HepG2 (cell line): ENCODE measurements at regions not wholly inside any gene's neighbourhood (a gene's known extent, or its start where the extent isn't known, plus 50 kb on each side); places are given as distances from the start of the nearest gene placed in this dataset.
"Not testable (repeated sequence)": the region's sequence is repeated elsewhere in the genome, so short reads cannot be mapped to it uniquely, and the experiment has no call there.

Experiments used
- ATAC-seq: fragments of 200-7000 bp; cut with Tn5 transposase; 3 replicates; pipeline ENCODE4 v1.9.1; 2020; ENCODE audit warnings: mild to moderate bottlenecking, moderate library complexity
- BruUV-seq: library from RNA; stranded (reverse); fragments of 400-500 nt; replicated peaks from 2 replicates; lab custom pipeline; 2021; lab: Mats Ljungman, UMichigan
- CTCF ChIA-PET: fragments of 300-600 bp; formaldehyde crosslinking; extraction: SDS; loops from one replicate; lab custom pipeline; 2021; ENCODE audit warnings: low total read pairs, inconsistent platforms, low intra/inter-chr PET ratio; lab: Yijun Ruan, JAX
- POLR2A ChIA-PET: fragments of 350-600 bp; sonication (Branson Sonifier 250); formaldehyde crosslinking; loops from one replicate; lab custom pipeline; 2020; ENCODE audit warnings: antibody characterized with exemption, inconsistent platforms; lab: Yijun Ruan, JAX
- DNase-seq: peaks from one replicate; pipeline ENCODE4 v3.0.0-alpha.2; 2015; ENCODE audit warnings: low spot score
- FAIRE-seq: peaks from 3 replicates; lab custom pipeline; 2011; peaks lifted over from hg19 to GRCh38; lab: Jason Lieb, UNC
- H2AFZ ChIP-seq: one replicate; pipeline ENCODE4 v1.6.1; 2011; ENCODE audit warnings: low read length, inconsistent platforms
- H3K27ac ChIP-seq: fragments of 300-600 bp; 3 replicates; pipeline ENCODE4 v1.8.0; 2011; ENCODE audit warnings: mixed run types, mild to moderate bottlenecking, mixed read lengths, low read length, inconsistent platforms; ENCODE audit not compliant: insufficient read depth; ENCODE audit errors: extremely low read length
- H3K27me3 ChIP-seq, 2 experiments: fragments of 200-600 bp in 1 of 2; 2 replicates in 1 of 2; 3 replicates in 1 of 2; pipeline versions ENCODE4 v1.6.0 to v1.8.0; 2011; ENCODE audit warnings: low read length in 2 of 2, mild to moderate bottlenecking in 2 of 2, moderate library complexity in 2 of 2, inconsistent platforms in 1 of 2; ENCODE audit not compliant: insufficient read depth in 2 of 2, control insufficient read depth in 1 of 2
- H3K36me3 ChIP-seq, 2 experiments: fragments of 200-600 bp in 1 of 2; replicated peaks in 1 of 2; 2 replicates in 1 of 2; 3 replicates in 1 of 2; pipeline versions ENCODE4 v1.5.1 to v1.8.0; 2011; ENCODE audit warnings: low read length in 2 of 2, inconsistent platforms in 1 of 2; ENCODE audit not compliant: insufficient read depth in 2 of 2, control insufficient read depth in 1 of 2
- H3K4me1 ChIP-seq: 2 replicates; pipeline ENCODE4 v1.5.1; 2012; ENCODE audit warnings: low read length, inconsistent platforms; ENCODE audit not compliant: insufficient read depth
- H3K4me2 ChIP-seq: 2 replicates; pipeline ENCODE4 v1.6.0; 2011; ENCODE audit warnings: low read depth, low read length, inconsistent platforms
- H3K4me3 ChIP-seq, 3 experiments: fragments of 200-600 bp in 1 of 3; sonication (generic), shearing (Covaris generic) in 1 of 3; replicated peaks in 1 of 3; 2 replicates each; pipeline ENCODE4 v1.5.1; 2011 to 2016; ENCODE audit warnings: low read length in 3 of 3, inconsistent platforms in 2 of 3, low read depth in 2 of 3, mild to moderate bottlenecking in 2 of 3, control low read depth in 1 of 3, mixed read lengths in 1 of 3; ENCODE audit not compliant: insufficient read depth in 1 of 3
- H3K79me2 ChIP-seq: one replicate; pipeline ENCODE4 v1.6.1; 2011; ENCODE audit warnings: low read length, inconsistent platforms; ENCODE audit not compliant: insufficient read depth
- H3K9ac ChIP-seq: 2 replicates; pipeline ENCODE4 v1.6.0; 2011; ENCODE audit warnings: mild to moderate bottlenecking, low read depth, low read length, inconsistent platforms; ENCODE audit not compliant: insufficient read depth
- H3K9me3 ChIP-seq: 2 replicates; pipeline ENCODE4 v1.5.1; 2012; ENCODE audit warnings: mild to moderate bottlenecking, low read length
- H4K20me1 ChIP-seq: 2 replicates; pipeline ENCODE4 v1.6.0; 2011; ENCODE audit warnings: inconsistent platforms, mild to moderate bottlenecking, low read length, moderate library complexity; ENCODE audit not compliant: insufficient read depth
- CC2D1A ChIP-seq: sonication (generic); formaldehyde crosslinking; IDR thresholded peaks from 2 replicates; pipeline ENCODE4 v1.8.1; 2023; ENCODE audit warnings: mild to moderate bottlenecking, missing genetic modification reagents
- FOXO1 ChIP-seq: sonication (generic); formaldehyde crosslinking; IDR thresholded peaks from 2 replicates; pipeline ENCODE4 v1.4.0; 2020; ENCODE audit warnings: missing genetic modification reagents
- MIER3 ChIP-seq: IDR thresholded peaks from 2 replicates; pipeline ENCODE4 v1.6.1; 2016; ENCODE audit warnings: missing compliant biosample characterization, borderline replicate concordance
- SAFB2 ChIP-seq: sonication (generic); formaldehyde crosslinking; IDR thresholded peaks from 2 replicates; pipeline ENCODE4 v1.5.1; 2020; ENCODE audit warnings: missing genetic modification reagents, low read depth, mild to moderate bottlenecking, borderline replicate concordance
- SMARCE1 ChIP-seq: fragments of 450-650 bp; IDR thresholded peaks from 2 replicates; pipeline ENCODE4 v1.6.1; 2017; ENCODE audit warnings: borderline replicate concordance
- WIZ ChIP-seq: sonication (generic); formaldehyde crosslinking; IDR thresholded peaks from 2 replicates; pipeline ENCODE4 v1.5.1; 2020; ENCODE audit warnings: mild to moderate bottlenecking, missing genetic modification reagents
- WGBS: methylation state at CpG from one replicate; pipeline ENCODE4 v1.1.6; 2017; ENCODE audit warnings: low lambda C conversion rate; 5-methylcytosine and 5-hydroxymethylcytosine counted together
- in situ Hi-C: cut with HindIII; loops from 2 replicates; pipeline ENCODE4 v1.10.0; 2017; ENCODE audit warnings: low pct_unique_long_range_greater_than_20kb; ENCODE audit not compliant: extremely low pct_ligation_motif_present
- intact Hi-C: fragments of 100-400 bp; cut with micrococcal nuclease; formaldehyde crosslinking; loops from one replicate; pipeline ENCODE4 v1.10.0; 2022; ENCODE audit not compliant: unreplicated experiment
- TF ChIP-seq, protein P1 (sequence below): sonication (generic); formaldehyde crosslinking; conservative IDR thresholded peaks from 2 replicates; pipeline ENCODE4 v1.8.0; 2022; ENCODE audit warnings: missing genetic modification reagents
- TF ChIP-seq, protein P2 (sequence below): IDR thresholded peaks from 2 replicates; pipeline ENCODE4 v1.6.1; 2012; ENCODE audit warnings: inconsistent platforms
- TF ChIP-seq, protein P3 (sequence below): sonication (generic); formaldehyde crosslinking; IDR thresholded peaks from 2 replicates; pipeline ENCODE4 v1.4.0; 2020; ENCODE audit warnings: mild to moderate bottlenecking, missing genetic modification reagents

DNA sequence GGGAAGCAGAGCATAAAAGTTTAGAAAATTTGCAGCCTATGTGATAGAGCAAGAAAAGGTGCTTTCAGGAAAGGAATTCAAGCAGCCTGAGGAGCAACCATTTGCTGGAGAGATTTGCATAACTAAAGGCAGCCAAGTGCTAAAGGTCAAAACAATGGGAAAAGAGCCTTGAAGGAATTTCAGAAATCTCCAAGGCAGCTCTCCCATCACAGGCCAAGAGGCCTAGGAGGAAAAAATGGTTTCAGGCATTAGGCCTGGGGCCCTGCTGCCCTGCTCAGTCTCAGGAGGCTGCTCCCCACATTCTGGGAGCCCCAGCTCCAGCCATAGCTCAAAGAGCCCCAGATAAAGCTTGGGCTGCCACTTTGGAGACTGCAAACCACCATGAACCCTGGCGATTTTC lies 95.9 kb upstream of the UNC5B start:
- in situ Hi-C loops (no loop called here), intact Hi-C loops (no loop called here)
- Histone ChIP-seq H3K79me2 (no peaks in the 10 kb centered on the region), H3K27ac (no peak overlapping the region), H3K4me3 (no peak overlapping the region), H4K20me1 (no peaks in the 10 kb centered on the region), H3K9ac (no peak overlapping the region), H3K27me3 (no peaks in the 10 kb centered on the region; a peak in 1 of 5 replicates), H3K9me3 (peaks cover 36% of the 10 kb centered on the region), H3K36me3 (no peaks in the 10 kb centered on the region), H3K4me2 (no peak overlapping the region), H2AFZ (no peak overlapping the region), H3K4me1 (no peaks in the 10 kb centered on the region)
- POLR2A ChIA-PET, result no interaction called here
- BruUV-seq, result no TSS peak
- 0% methylated on average over 1 of the region's 1 CpG for WGBS
- ATAC-seq (no peak), FAIRE-seq (no peak), DNase-seq (no peak)
- CTCF ChIA-PET, result no interaction called here
- TF ChIP-seq CC2D1A (CRISPR knock-in tag), result no peak
- TF ChIP-seq, protein P1, sequence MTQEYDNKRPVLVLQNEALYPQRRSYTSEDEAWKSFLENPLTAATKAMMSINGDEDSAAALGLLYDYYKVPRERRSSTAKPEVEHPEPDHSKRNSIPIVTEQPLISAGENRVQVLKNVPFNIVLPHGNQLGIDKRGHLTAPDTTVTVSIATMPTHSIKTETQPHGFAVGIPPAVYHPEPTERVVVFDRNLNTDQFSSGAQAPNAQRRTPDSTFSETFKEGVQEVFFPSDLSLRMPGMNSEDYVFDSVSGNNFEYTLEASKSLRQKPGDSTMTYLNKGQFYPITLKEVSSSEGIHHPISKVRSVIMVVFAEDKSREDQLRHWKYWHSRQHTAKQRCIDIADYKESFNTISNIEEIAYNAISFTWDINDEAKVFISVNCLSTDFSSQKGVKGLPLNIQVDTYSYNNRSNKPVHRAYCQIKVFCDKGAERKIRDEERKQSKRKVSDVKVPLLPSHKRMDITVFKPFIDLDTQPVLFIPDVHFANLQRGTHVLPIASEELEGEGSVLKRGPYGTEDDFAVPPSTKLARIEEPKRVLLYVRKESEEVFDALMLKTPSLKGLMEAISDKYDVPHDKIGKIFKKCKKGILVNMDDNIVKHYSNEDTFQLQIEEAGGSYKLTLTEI (CRISPR knock-in tag), result no peak
- no peak for TF ChIP-seq SMARCE1
- TF ChIP-seq MIER3, result no peak
- TF ChIP-seq SAFB2 (CRISPR knock-in tag), result no peak
- TF ChIP-seq, protein P2, sequence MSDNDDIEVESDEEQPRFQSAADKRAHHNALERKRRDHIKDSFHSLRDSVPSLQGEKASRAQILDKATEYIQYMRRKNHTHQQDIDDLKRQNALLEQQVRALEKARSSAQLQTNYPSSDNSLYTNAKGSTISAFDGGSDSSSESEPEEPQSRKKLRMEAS, result no peak
- TF ChIP-seq FOXO1 (CRISPR knock-in tag), result no peak
- TF ChIP-seq, protein P3, sequence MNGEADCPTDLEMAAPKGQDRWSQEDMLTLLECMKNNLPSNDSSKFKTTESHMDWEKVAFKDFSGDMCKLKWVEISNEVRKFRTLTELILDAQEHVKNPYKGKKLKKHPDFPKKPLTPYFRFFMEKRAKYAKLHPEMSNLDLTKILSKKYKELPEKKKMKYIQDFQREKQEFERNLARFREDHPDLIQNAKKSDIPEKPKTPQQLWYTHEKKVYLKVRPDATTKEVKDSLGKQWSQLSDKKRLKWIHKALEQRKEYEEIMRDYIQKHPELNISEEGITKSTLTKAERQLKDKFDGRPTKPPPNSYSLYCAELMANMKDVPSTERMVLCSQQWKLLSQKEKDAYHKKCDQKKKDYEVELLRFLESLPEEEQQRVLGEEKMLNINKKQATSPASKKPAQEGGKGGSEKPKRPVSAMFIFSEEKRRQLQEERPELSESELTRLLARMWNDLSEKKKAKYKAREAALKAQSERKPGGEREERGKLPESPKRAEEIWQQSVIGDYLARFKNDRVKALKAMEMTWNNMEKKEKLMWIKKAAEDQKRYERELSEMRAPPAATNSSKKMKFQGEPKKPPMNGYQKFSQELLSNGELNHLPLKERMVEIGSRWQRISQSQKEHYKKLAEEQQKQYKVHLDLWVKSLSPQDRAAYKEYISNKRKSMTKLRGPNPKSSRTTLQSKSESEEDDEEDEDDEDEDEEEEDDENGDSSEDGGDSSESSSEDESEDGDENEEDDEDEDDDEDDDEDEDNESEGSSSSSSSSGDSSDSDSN (CRISPR knock-in tag), result no peak
- no peak for TF ChIP-seq WIZ (CRISPR knock-in tag)

DNA sequence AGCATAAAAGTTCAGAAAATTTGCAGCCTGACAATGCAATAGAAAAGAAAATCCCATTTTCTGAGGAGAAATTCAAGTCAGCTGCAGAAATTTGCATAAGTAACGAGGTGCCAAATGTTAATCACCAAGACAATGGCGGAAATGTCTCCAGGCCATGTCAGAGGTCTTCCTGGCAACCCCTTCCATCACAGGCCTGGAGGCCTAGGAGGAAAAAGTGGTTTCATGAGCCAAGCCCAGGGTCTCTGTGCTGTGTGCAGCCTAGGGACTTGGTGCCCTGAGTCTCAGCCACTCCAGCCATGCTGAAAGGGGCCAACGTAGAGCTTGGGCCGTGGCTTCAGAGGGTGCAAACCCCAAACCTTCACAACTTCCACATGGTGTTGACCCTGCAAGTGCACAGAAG lies 94.8 kb upstream of the UNC5B start:
- H3K36me3 ChIP-seq, H3K4me3 ChIP-seq, H3K9ac ChIP-seq, BruUV-seq, H3K4me2 ChIP-seq, H3K27me3 ChIP-seq, DNase-seq, CTCF ChIA-PET, H3K27ac ChIP-seq, H4K20me1 ChIP-seq, intact Hi-C loops, POLR2A ChIA-PET, FAIRE-seq, H3K79me2 ChIP-seq, in situ Hi-C loops, ATAC-seq, H3K4me1 ChIP-seq, H2AFZ ChIP-seq: not testable (repeated sequence)
- WGBS, result 3% methylated on average over 2 of the region's 4 CpGs
- H3K9me3 ChIP-seq, result peaks cover 36% of the 10 kb centered on the region
